Body of pancreas (tissue), 4 donors: ENCODE measurements at regions not wholly inside any gene's neighbourhood (a gene's known extent, or its start where the extent isn't known, plus 50 kb on each side); places are given as distances from the start of the nearest gene placed in this dataset.

Source experiments
- ATAC-seq: fragments of 150-250 bp; one replicate; pipeline ENCODE4 v1.9.1; 2016
- DNase-seq, 4 donors: peaks; one replicate each; pipeline ENCODE4 v3.0.0-alpha.2; 2019
- H3K27ac ChIP-seq, 4 donors: fragments of 200-600 bp; sonication (generic); 1 replicate in 3 of 4; 2 replicates in 1 of 4; pipeline versions ENCODE4 v1.5.1 to v1.6.1; 2016 to 2019; ENCODE audit warnings: mild to moderate bottlenecking in 1 of 4, mixed read lengths in 1 of 4, moderate library complexity in 1 of 4
- H3K27me3 ChIP-seq, 2 donors: fragments of 200-600 bp; sonication (generic); one replicate each; pipeline ENCODE4 v1.6.0; 2016; ENCODE audit warnings: mild to moderate bottlenecking in 1 of 2
- H3K36me3 ChIP-seq, 2 donors: fragments of 200-600 bp; sonication (generic); replicated peaks in 1 of 2; 2 replicates each; pipeline ENCODE4 v1.5.1; 2016; ENCODE audit warnings: low read depth in 2 of 2; ENCODE audit not compliant: insufficient read depth in 1 of 2
- H3K4me1 ChIP-seq: fragments of 200-600 bp; sonication (generic); one replicate; pipeline ENCODE4 v1.6.0; 2016
- H3K4me3 ChIP-seq, 2 donors: fragments of 200-600 bp; sonication (generic); 1 replicate in 1 of 2; 2 replicates in 1 of 2; pipeline ENCODE4 v1.5.1; 2016 to 2019
- H3K9me3 ChIP-seq, 3 donors: fragments of 200-600 bp; sonication (generic); 1 replicate in 2 of 3; 2 replicates in 1 of 3; pipeline ENCODE4 v1.5.1; 2016
- POLR2A ChIP-seq, 3 donors: fragments of 450-650 bp; IDR thresholded peaks; one replicate each; pipeline ENCODE4 v1.6.1; 2016; ENCODE audit warnings: antibody characterized with exemption in 3 of 3, mild to moderate bottlenecking in 2 of 3
- WGBS, 2 donors: methylation state at CpG; one replicate each; pipeline ENCODE4 v1.1.5; 2017; 5-methylcytosine and 5-hydroxymethylcytosine counted together
- intact Hi-C: fragments of 100-400 bp; cut with DNase I; formaldehyde crosslinking; loops from one replicate; pipeline ENCODE4 v1.15.1; 2023
- TF ChIP-seq, protein P1 (sequence below), 7 experiments: fragments of 450-650 bp in 4 of 7; fragments of 200-600 bp in 3 of 7; sonication (generic) in 3 of 7; IDR thresholded peaks; one replicate each; pipeline ENCODE4 v1.5.1; 2016 to 2019; ENCODE audit warnings: antibody characterized with exemption in 7 of 7

- Histone ChIP-seq H3K4me3 (no peak overlapping the region), H3K27me3 (no peaks in the 10 kb centered on the region), H3K36me3 (no peaks in the 10 kb centered on the region), H3K27ac (no peak overlapping the region), H3K4me1 (no peaks in the 10 kb centered on the region), H3K9me3 (no peaks in the 10 kb centered on the region)
- intact Hi-C loops: no loop called here
- ATAC-seq: no peak
- WGBS, 2 donors: 42 to 57% methylated on average over 2 of the region's 2 CpGs
- DNase-seq: no peak
- TF ChIP-seq, protein P1, sequence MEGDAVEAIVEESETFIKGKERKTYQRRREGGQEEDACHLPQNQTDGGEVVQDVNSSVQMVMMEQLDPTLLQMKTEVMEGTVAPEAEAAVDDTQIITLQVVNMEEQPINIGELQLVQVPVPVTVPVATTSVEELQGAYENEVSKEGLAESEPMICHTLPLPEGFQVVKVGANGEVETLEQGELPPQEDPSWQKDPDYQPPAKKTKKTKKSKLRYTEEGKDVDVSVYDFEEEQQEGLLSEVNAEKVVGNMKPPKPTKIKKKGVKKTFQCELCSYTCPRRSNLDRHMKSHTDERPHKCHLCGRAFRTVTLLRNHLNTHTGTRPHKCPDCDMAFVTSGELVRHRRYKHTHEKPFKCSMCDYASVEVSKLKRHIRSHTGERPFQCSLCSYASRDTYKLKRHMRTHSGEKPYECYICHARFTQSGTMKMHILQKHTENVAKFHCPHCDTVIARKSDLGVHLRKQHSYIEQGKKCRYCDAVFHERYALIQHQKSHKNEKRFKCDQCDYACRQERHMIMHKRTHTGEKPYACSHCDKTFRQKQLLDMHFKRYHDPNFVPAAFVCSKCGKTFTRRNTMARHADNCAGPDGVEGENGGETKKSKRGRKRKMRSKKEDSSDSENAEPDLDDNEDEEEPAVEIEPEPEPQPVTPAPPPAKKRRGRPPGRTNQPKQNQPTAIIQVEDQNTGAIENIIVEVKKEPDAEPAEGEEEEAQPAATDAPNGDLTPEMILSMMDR (IDR thresholded peaks at IDR 0.05): no peak
- TF ChIP-seq POLR2A (IDR thresholded peaks at IDR 0.05): no peak
Observed at GRCh38 chr4:132382243-132382642, 766.9 kb upstream of the PCDH10 start.

GRCh38 chr4:132383571-132384199, 765.4 kb upstream of the PCDH10 start:
- no peak for ATAC-seq
- Histone ChIP-seq H3K4me3 (no peak overlapping the region), H3K36me3 (no peaks in the 10 kb centered on the region), H3K27ac (no peak overlapping the region), H3K9me3 (no peaks in the 10 kb centered on the region), H3K4me1 (no peaks in the 10 kb centered on the region), H3K27me3 (no peaks in the 10 kb centered on the region)
- WGBS, 2 donors: 29 to 38% methylated on average over 1 of the region's 1 CpG
- no peak for DNase-seq
- no peak for TF ChIP-seq POLR2A (IDR thresholded peaks at IDR 0.05)
- TF ChIP-seq, protein P1 (IDR thresholded peaks at IDR 0.05): no peak
- intact Hi-C loops: no loop called here

- intact Hi-C loops: no loop called here
- 24 to 25% methylated on average over 2 of the region's 2 CpGs for WGBS, 2 donors
- Histone ChIP-seq H3K4me3 (no peak overlapping the region), H3K27ac (no peak overlapping the region), H3K27me3 (no peaks in the 10 kb centered on the region), H3K4me1 (no peaks in the 10 kb centered on the region), H3K36me3 (no peaks in the 10 kb centered on the region), H3K9me3 (no peaks in the 10 kb centered on the region)
- no peak for DNase-seq
- TF ChIP-seq, protein P1 (IDR thresholded peaks at IDR 0.05): no peak
- TF ChIP-seq POLR2A (IDR thresholded peaks at IDR 0.05): no peak
- no peak for ATAC-seq
Observed at GRCh38 chr4:132384709-132385108, 764.4 kb upstream of the PCDH10 start.

- no peaks in the 10 kb centered on the region for H3K27me3 ChIP-seq
- TF ChIP-seq, protein P1 (IDR thresholded peaks at IDR 0.05): no peak
- no peak for TF ChIP-seq POLR2A (IDR thresholded peaks at IDR 0.05)
- H3K9me3 ChIP-seq: no peaks in the 10 kb centered on the region
- no peaks in the 10 kb centered on the region for H3K4me1 ChIP-seq
- H3K27ac ChIP-seq: no peak overlapping the region
- intact Hi-C loops: no loop called here
- no peaks in the 10 kb centered on the region for H3K36me3 ChIP-seq
- DNase-seq (no peak), ATAC-seq (no peak)
- 81 to 90% methylated on average over 3 of the region's 3 CpGs for WGBS, 2 donors
- no peak overlapping the region for H3K4me3 ChIP-seq
Observed at GRCh38 chr4:132386130-132386529, 763.0 kb upstream of the PCDH10 start.

GRCh38 chr4:132387060-132387459, 762.0 kb upstream of the PCDH10 start:
- Histone ChIP-seq H3K4me3 (no peak overlapping the region), H3K36me3 (no peaks in the 10 kb centered on the region), H3K9me3 (no peaks in the 10 kb centered on the region), H3K4me1 (no peaks in the 10 kb centered on the region), H3K27ac (no peak overlapping the region), H3K27me3 (no peaks in the 10 kb centered on the region)
- 35 to 46% methylated on average over 1 of the region's 1 CpG for WGBS, 2 donors
- no peak for ATAC-seq
- no peak for TF ChIP-seq POLR2A (IDR thresholded peaks at IDR 0.05)
- TF ChIP-seq, protein P1 (IDR thresholded peaks at IDR 0.05): no peak
- no peak for DNase-seq
- intact Hi-C loops: no loop called here
